ENCODE measurements at regions not wholly inside any gene's neighbourhood (a gene's known extent, or its start where the extent isn't known, plus 50 kb on each side); places are given as distances from the start of the nearest gene placed in this dataset.

DNA sequence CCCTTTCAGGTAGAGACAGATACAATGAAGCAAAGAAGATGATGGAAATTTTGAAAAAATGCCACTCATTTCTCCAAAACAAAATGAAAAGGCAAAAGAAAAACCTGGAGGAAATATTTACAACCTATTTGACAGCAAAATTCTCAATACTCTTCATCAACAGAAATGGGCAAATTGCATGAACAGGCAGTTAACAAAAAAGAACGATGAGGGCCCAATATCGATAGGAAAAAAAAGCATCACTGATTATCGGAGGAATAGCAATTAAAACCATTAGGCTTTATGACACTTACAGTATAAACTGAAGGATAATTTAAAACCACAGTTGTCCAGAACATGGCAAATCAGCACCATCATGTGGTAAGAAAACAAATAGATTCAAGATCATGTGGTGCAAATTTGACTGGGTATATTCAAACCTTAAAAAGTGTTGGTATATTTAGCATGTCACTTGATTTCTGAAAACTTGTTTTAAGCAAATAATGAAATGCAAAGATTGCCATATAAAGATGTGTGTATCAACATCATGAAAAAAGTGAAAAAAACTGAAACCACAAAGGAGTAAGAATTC, 222.9 kb downstream of the BRD1 start:
- peak; percentile 9 for DNase-seq (ENCODE audit: low spot score)

DNA sequence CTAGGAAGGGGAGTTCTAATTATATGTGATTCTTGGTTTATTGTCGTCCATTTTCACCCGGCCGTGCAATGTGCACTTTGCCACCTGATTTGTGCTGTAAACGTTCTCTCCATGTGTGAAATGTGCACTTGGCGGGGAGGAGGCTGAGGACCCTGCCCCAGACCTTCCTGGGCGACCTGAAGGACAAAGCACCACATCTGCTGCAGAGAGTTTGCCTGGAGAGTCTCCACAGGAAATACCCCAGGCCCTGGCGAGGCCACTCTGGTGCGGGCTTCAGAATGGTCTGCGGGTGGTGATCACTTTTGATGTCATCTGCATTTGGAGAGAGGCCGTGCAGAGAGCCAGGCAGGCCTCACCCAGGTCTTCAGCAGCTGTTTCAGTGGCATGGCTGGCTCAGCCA, 224.7 kb downstream of the BRD1 start:
- no peak for DNase-seq (ENCODE audit: low spot score)

DNA sequence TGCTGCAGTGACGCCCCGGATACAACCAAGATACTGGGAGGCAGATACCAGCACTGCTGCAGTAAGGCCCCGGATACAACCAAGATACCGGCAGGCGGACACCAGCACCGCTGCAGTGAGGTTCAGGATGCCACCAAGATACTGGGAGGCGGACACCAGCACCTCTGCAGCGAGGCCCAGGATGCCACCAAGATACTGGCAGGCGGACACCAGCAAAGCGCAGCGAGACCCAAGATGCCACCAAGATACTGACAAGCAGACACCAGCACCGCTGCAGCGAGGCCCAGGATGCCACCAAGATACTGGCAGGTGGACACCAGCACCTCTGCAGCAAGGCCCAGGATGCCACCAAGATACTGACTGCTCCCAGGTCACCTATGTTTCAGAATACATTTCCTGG, 225.2 kb downstream of the BRD1 start:
- DNase-seq (ENCODE audit: low spot score) = no peak

DNA sequence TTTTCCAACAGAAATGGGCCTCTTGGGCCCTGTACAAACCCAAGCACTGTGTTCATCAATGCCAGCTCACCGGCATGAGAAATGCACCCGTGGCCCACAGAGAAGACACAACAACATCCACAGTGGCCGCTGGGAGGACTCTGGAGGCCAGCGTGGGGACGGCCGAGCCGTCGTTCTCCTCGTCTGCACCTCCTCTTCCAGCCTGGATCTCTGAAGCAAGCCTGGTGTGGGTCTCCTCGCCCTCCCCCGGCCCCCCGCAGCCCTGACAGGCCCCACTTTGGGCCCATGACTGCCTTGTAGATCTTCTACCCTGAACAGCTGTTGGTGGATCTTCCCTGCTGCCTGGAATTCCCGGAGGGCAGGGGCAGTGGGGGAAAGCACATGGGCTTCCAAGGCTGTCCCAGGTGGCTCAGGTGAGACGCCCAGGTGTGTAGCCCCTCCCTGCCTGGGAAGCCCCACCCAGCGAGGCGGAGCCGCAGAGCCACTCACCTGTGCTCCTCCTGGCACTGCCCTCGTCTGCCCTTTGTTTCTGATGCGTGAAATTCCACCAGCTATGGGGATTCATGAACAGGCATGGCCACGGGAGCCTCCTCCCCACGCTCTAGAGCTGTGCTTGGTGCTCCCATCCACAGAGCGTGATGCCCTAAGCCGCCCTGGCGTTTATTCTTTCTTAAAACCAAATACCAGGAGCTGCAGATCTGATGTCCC, 225.9 kb downstream of the BRD1 start:
- DNase-seq (ENCODE audit: low spot score) = no peak

DNA sequence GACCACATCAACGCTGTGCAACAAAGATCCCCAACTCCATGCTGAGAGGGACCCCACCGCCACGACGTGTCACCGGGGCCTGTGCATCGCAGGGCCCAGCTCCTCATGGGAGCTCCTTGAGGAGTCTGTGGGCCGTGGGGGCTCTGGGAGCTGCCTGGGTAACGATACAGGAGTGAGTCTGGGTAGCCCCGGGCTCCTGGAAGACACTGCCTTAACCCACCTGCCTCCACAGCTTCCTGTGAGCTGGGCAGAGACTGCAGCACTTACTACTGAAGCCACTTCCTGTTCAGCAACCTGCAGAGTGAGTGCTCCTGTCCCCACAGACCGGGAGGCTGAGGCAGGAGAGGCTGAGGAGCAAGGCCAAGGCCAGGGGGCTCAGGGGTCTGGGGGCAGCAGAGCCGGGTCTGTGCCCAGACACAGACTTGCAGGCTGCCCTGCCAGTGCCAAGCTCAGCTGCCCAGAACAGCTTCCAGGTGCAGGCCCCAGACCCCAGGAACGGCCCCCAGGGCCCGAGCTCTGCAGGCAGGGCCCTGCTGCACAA, 226.7 kb downstream of the BRD1 start:
- no peak for DNase-seq (ENCODE audit: low spot score)

DNA sequence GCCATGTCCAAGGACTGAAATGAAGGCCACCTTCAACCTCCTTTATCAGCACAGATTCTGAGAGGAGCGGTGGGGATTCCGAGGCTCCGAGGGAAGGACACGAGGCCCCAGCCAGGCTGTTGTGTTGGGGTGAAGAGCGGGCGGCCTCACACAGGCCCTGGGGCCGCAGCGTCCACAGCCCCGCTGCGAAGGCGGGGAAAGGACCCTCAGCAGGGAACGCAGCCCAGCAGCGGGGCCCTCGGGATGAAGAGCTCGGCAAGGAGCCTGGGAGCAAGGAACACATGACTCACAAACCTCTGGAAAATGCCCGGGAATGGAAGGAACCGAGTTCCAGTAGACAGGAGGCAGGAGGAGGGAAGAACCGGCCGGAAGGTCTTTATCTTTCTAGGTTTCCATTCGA, 227.2 kb downstream of the BRD1 start:
- DNase-seq (ENCODE audit: low spot score) = no peak

DNA sequence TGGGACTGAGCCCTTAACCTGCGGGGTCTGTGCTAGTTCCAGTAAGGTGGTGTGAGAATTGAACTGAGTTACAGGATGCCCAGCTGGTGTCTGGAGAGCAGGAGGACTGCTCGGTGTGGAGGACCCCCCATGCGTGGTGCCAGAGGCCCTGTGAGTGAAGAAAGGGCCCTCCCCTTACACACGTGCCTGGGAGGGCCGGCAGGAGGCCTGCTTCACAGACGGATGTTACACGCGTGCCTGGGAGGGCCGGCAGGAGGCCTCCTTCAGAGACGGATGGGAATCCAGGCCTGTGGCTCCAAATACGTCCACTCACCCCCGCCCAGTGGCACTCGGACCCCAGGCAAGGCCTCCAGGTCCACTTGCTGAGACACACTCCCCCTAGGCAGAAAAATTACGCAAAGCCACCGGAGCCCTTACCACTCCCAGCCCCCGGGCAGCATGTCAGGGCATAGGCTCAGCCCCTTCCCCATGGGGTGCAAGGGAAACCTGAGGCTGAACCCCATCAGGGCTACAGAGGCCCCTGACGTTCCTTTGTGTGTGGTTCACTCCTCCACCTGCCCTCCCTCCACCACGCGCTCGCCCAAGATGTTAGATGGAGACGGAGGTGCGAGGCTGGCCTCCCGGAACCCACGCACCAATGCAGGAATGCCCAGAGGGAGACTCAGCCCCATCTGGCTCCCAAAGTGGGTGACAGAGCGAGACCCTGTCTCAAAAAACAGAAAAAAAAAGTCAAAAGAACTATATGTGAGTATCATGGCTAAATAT, 227.8 kb downstream of the BRD1 start:
- no peak for DNase-seq (ENCODE audit: low spot score)

DNA sequence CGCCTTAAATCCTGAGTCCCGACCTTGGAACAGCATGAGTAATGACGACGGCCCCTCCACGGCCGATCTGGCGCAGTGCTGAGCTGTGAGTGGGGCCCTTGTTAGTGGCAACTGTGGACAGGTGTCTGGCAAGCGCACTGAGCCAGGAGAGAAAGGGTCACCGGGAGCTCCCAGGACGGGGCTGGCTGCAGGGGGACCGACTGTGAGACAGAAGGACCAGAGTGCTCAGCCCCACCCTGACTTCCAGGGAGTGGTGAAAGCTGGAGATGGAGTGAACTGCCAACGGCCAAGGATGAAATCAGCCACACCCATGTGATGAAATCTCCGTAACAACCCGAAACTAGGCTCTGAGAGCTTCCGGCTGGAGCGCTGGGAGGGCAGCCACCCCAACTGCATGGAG, 228.6 kb downstream of the BRD1 start:
- no peak for DNase-seq (ENCODE audit: low spot score)

DNA sequence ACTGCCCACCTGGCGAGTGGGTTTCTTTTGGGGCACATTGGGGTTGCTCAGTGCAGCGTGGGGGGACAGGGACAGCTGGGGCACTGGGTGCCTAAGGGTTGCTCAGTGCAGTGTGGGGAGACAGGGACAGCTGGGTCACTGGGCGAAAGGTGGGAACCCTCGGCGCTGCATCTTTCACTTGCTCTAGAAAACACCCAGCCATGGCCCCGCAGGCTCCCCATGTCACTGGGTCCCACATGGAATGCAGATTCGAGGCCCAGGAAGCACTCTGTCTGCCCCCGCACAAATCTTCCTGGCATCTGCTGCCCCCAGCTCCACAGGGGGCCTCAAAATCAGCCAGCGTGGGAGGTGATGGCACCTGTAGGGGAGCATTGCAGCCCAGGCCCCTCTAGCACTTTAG, 229.3 kb downstream of the BRD1 start:
- no peak for DNase-seq (ENCODE audit: low spot score)

DNA sequence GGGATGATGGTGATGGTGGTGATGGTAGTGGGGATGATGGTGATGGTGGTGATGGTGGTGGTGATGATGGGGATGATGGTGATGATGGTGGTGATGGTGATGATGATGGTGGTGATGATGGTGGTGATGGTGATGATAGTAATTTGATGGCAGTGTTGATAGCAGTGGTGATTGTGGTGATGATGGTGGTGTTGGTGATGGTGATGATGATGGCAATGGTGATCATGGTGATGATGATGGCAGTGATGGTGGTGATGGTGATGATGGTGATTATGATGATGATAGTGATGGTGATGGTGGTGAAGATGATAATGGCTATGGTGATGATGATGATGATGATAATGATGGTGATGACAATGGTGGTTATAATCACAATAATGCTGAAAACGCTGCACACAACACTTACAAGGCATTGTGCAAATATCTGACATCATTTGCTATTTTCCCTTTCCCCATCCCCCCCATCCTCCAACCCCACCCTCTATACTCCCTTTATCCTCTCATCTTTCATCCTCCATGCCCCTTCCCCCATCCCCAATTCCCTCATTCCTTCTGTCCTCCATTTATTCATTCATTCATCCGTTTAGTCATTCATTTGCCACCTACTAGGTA, 230.1 kb downstream of the BRD1 start:
- DNase-seq (ENCODE audit: low spot score) = no peak

DNA sequence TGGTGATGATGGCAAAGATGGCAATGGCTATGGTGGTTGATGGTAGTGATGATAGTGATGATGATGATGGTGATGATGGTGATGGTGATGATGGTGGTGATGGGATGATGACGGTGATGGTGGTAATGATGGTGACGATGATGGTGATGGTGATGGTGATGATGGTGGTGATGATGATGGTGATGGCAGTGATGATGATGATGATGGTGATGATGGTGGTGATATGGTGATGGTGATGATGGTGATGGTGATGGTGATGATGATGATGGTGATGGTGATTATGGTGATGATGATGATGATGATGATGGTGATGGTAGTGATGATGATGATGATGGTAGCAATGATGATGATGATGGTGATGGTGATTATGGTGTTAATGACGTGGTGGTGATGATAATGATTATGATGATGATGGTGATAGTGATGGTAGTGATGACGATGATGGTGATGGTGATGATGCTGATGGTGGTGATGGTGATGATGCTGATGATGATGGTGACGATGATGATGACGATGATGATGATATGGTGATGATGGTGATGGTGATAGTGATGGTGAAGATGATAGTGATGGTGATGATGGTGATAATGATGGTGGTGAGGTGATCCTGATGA, 232.1 kb downstream of the BRD1 start:
- no peak for DNase-seq (ENCODE audit: low spot score)

DNA sequence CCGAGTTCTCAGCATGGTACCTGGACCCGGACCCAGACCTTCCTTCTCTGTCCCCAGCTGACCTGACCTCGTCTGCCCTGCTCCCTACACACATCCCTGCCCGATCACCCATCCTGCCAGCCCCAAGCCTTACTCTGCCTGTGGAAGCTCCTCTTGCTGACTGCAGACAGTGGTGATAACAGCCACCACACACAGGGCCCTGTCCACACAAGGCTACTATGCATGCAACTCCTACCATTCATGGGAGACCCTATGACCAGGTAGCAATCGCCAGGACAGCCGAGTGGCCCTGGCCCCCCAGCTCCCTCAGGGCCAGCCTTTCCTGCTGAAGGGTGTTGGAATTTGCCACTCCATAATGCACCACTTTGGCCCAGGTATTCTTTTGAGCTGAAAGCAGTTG, 233.6 kb downstream of the BRD1 start:
- no peak for DNase-seq (ENCODE audit: low spot score)

DNA sequence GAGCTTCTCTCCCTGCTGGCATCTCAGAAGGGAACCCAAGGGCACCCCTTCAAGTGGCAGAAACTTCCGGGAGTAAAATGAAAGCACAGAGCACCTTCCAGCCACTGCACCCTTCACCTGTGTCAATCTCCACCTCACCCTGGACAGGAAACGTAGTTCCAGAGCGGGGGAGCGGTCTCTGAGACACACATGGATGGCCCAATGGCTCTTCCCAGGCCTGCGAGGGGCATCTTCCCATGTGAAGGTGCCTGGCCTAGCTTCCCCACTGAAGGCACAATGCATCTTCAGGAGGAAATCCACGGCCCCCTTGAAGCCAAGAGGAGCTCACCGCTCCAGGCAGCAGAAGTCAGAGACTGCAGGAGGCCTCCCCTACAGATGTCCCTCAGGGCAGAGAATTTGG, 234.2 kb downstream of the BRD1 start:
- no peak for DNase-seq (ENCODE audit: low spot score)

DNA sequence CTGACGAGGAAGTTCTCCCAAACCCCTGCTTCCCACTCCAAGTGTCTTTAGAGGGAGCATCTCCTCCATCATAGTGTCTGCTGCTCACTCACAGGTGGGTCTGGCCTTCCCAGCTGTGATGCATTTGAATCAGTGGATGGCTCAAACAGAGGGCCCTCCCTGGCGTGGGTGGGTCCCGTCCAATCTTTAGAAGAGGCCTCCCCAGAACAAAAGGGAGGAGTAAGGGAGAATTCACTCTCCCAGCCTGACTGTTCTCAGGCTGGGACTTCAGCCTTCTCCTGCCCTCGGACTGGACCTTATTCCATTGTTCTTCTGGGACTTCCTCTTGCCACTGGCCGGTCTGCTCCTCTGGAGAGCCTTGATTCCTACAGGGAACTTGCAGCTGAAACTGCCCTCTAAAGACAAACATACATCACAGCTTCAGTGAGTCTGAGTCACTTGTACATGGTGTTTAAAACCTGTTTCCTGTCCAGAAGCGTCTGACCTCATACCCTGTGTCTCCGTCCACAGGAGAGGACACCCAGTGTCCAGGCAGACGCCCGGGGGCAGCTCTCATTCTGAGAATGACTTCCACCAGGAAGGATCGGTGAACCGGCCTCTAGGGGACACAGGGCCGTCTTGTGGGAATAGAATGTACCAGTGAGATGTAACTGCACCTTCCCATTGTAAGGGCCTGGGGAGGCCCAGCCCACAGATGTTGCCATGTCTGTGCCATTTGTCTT, 234.7 kb downstream of the BRD1 start:
- DNase-seq (ENCODE audit: low spot score) = no peak

DNA sequence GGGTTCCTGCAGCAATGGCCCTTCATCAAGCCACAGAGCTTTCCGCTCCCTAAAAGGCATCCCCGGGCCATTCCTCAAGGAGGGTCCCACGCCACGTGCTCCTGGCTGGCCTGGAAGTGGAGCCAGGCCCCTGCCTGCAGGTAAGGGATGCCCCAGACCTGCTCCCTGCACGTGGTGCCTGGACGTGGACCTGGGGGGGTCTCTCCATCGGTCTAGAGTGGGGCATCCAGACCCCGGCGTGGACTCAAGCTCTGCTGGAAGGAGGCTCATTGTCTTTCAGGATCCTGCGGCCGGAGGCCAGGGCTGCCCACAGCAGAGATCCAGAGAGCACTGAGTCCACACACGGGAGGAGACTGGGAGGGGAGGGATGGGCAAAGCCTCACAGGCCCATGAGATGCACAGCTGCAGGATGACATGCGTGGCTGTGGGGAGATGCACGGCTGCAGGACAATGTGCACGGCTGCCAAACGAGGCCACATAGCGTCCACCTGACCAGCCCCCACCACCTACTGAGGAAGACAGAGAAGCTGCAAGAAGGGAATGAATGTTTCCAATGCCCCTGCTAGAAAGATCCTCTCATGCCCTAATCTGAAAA, 236.7 kb downstream of the BRD1 start:
- no peak for DNase-seq (ENCODE audit: low spot score)

DNA sequence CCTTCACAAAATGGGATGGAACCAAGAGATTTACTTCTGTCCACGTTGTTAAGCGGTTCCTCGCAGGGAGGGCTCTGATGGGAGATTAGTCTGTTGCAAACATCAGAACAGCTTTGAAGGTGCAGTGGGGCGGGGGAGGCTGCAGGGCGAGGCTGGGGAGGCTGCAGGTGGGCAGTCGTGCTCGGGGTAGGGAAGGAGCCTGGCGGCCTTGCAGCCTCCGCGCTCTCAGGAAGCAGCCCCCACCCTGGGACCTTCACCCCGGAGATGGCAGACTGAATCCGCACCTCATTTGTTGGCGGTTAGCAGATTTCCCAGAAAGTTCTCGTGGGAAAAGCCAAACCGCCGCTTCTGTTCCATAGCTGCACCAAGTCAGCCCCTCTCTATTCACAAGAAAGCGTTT, 237.3 kb downstream of the BRD1 start:
- no peak for DNase-seq (ENCODE audit: low spot score)

DNA sequence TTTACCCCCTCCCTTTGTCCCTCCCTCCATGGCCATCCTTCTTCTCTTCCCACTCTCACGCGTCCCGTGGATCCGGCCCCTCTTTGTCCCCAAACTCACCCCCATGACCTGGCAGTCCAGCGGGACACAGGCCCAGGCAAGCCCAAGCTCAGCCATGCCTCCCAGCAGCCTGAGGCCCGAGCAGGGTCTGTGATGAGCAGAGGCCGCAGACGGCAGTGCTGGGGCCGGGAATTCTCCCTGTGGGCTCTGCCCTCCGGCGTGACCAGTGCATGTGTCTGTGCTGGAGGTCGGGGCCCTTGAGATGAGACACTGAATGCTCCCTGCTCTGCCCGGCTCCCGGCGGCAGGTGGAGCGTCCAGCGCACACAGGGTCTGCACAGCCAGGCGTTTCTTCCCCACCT, 237.9 kb downstream of the BRD1 start:
- no peak for DNase-seq (ENCODE audit: low spot score)

DNA sequence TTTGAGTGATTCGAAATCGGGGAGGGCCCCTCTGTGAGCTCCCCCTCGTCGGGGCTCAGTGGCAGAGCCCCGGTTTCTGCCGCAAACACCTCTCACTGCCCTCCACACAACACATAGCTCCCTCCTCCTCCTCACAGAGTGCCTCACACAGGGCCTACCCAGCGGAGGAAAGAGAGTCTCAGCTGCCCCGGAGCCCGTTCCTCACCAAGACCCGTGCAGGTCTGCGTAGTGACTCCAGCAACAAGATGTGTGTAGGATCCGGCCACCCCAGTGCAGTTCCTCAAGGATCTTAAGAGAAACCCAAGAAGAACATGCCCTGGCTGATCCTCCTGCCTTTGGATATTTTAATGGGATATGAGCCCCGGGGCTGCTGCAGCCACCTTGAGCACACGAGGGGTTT, 238.4 kb downstream of the BRD1 start:
- DNase-seq (ENCODE audit: low spot score) = no peak

DNA sequence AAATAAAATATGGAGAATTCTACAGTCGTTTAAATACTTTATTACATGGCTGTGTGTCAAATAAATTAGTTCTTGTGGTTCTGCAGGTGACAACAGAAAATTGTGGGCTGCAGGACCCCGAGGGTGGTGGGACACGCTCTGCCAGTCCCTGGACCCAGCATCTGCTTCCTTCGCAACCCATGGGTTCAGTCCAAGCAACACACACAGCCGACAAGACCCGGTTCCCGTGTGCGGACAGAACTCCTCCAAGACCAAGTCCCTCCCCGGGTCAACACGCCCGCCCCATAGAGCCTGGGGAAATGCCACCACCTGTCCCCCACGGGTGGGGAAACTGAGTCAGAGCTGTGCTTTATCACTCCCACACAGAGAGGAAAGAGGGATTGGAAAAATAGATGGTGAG, 238.9 kb downstream of the BRD1 start:
- no peak for DNase-seq (ENCODE audit: low spot score)

DNA sequence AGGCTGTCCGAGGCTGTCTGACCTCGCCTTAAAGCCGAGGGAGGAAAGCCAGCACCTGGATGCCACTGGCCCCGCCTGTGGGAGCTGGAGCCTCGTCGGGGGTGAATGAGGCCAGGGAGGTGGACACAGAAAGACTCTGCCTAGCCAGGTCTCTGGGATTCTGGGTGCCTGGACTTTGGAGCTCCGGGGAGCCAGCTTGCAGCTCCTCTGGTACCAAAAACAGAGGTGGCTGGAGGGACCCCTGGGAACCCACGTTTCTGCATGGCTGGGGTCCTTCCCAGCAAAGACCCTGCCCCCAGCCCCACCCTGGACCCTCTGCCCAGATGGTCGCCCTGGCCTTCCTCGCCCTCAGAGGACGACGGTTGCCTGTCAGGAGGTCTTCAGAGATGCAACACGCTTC, 239.7 kb downstream of the BRD1 start:
- no peak for DNase-seq (ENCODE audit: low spot score)

DNA sequence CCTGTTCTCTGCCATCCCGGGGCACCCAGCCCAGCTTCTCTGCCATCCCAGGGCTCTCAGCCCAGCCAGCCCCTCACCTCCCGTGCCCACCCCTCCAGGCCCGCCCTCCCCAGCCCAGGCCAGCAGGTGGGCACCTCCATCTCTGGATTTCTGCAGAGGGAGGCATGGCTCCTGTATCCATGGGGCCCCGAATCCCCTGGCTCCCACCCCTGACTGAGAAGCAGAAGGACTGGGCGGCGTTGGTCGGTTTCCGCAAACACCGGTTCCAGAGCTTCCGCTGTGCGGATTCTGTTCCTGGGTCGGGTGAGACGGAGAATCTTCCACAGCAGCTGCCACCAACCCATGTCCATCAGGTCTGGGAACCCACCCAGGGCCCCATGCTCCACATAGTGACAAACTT, 240.3 kb downstream of the BRD1 start:
- no peak for DNase-seq (ENCODE audit: low spot score)

Data from SW480 (cell line).